OCI-LY7 (cell line): ENCODE measurements at regions not wholly inside any gene's neighbourhood (a gene's known extent, or its start where the extent isn't known, plus 50 kb on each side); places are given as distances from the start of the nearest gene placed in this dataset.

Source experiments
- BruUV-seq: library from RNA; stranded (reverse); fragments of 400-500 nt; replicated peaks from 2 replicates; lab custom pipeline; 2021; lab: Mats Ljungman, UMichigan
- CTCF ChIA-PET: fragments of 300-600 bp; sonication (Branson Sonifier 250); formaldehyde crosslinking; loops from one replicate; lab custom pipeline; 2022; ENCODE audit warnings: antibody characterized with exemption; ENCODE audit not compliant: unreplicated experiment; lab: Charles Lee
- POLR2A ChIA-PET: fragments of 300-600 bp; sonication (Branson Sonifier 250); formaldehyde crosslinking; loops from one replicate; lab custom pipeline; 2022; ENCODE audit warnings: antibody characterized with exemption; lab: Charles Lee
- DNase-seq: peaks from one replicate; pipeline ENCODE4 v3.0.0-alpha.2; 2015; ENCODE audit warnings: low spot score
- H2AFZ ChIP-seq: fragments of 200-600 bp; sonication (generic), shearing (Covaris generic); 2 replicates; pipeline ENCODE4 v1.6.1; 2014; ENCODE audit warnings: mild to moderate bottlenecking, antibody characterized with exemption, low read length, moderate library complexity
- H3K27ac ChIP-seq: fragments of 200-600 bp; sonication (generic); 2 replicates; pipeline ENCODE4 v1.5.1; 2014; ENCODE audit warnings: mixed run types, low read depth, mild to moderate bottlenecking, moderate library complexity, low read length, inconsistent platforms; ENCODE audit not compliant: poor library complexity, severe bottlenecking
- H3K36me3 ChIP-seq: fragments of 200-600 bp; sonication (generic); 2 replicates; pipeline ENCODE4 v1.6.1; 2014; ENCODE audit warnings: mild to moderate bottlenecking, antibody characterized with exemption, low read length, moderate library complexity, mixed read lengths; ENCODE audit not compliant: insufficient read depth
- H3K4me1 ChIP-seq: fragments of 200-600 bp; sonication (generic); 2 replicates; pipeline ENCODE4 v1.5.1; 2014; ENCODE audit warnings: mild to moderate bottlenecking, low read length; ENCODE audit not compliant: insufficient read depth, poor library complexity, severe bottlenecking
- H3K4me2 ChIP-seq: fragments of 200-600 bp; sonication (generic); 2 replicates; pipeline ENCODE4 v1.6.1; 2014; ENCODE audit warnings: mild to moderate bottlenecking, low read length
- H3K4me3 ChIP-seq: fragments of 200-600 bp; sonication (generic); 2 replicates; pipeline ENCODE4 v1.5.1; 2014; ENCODE audit warnings: mild to moderate bottlenecking, low read depth, low read length; ENCODE audit not compliant: poor library complexity, severe bottlenecking
- H3K79me2 ChIP-seq: fragments of 200-600 bp; sonication (generic); 2 replicates; pipeline ENCODE4 v1.6.1; 2016; ENCODE audit warnings: low read depth, mild to moderate bottlenecking, low read length, moderate library complexity, mixed read lengths; ENCODE audit not compliant: insufficient read depth
- H3K9me2 ChIP-seq: fragments of 200-600 bp; sonication (generic); 2 replicates; pipeline ENCODE4 v1.6.1; 2016; ENCODE audit warnings: mild to moderate bottlenecking, low read length, mixed read lengths; ENCODE audit not compliant: insufficient read depth
- H3K9me3 ChIP-seq: fragments of 200-600 bp; sonication (generic); 2 replicates; pipeline ENCODE4 v1.6.1; 2014; ENCODE audit warnings: mild to moderate bottlenecking, mixed run types, low read length, mixed read lengths
- H4K20me1 ChIP-seq: fragments of 200-600 bp; sonication (generic); 2 replicates; pipeline ENCODE4 v1.6.1; 2014; ENCODE audit warnings: mild to moderate bottlenecking, antibody characterized with exemption, low read length, moderate library complexity, mixed read lengths; ENCODE audit not compliant: insufficient read depth
- EZH2phosphoT487 ChIP-seq: fragments of 200-600 bp; sonication (generic); IDR thresholded peaks from 2 replicates; pipeline ENCODE4 v1.6.1; 2018; ENCODE audit warnings: low read depth, borderline replicate concordance, mild to moderate bottlenecking, mixed run types, antibody characterized with exemption, low read length, moderate library complexity, mixed read lengths
- intact Hi-C: fragments of 100-400 bp; cut with micrococcal nuclease; formaldehyde crosslinking; loops from one replicate; pipeline ENCODE4 v1.10.0; 2022; ENCODE audit not compliant: unreplicated experiment
- TF ChIP-seq, protein P1 (sequence below): fragments of 200-600 bp; sonication (generic); conservative IDR thresholded peaks from 2 replicates; pipeline ENCODE4 v1.5.1; 2014; ENCODE audit warnings: mild to moderate bottlenecking, antibody characterized with exemption, low read length, moderate library complexity, mixed read lengths

DNA sequence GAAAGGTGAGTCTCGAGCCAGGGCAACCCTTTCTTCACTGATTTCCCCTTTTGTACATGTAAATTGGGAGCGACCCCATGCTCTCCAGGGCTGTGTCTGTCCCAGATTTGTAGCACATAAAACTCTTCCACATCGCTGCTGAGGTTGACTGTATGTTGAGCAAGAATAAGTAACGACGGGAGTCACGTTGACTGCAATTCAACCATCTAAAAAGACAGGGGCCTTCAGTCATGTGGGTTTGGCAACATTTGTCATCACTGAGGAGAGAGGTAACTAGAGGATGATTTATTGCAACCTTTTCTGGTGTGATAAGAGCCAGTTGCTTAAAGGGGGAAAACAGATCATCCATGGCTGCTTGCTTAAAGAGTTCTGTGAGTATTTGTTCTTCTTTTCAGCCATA is 159.4 kb upstream of the SULF2 start:
- TF ChIP-seq, protein P1, sequence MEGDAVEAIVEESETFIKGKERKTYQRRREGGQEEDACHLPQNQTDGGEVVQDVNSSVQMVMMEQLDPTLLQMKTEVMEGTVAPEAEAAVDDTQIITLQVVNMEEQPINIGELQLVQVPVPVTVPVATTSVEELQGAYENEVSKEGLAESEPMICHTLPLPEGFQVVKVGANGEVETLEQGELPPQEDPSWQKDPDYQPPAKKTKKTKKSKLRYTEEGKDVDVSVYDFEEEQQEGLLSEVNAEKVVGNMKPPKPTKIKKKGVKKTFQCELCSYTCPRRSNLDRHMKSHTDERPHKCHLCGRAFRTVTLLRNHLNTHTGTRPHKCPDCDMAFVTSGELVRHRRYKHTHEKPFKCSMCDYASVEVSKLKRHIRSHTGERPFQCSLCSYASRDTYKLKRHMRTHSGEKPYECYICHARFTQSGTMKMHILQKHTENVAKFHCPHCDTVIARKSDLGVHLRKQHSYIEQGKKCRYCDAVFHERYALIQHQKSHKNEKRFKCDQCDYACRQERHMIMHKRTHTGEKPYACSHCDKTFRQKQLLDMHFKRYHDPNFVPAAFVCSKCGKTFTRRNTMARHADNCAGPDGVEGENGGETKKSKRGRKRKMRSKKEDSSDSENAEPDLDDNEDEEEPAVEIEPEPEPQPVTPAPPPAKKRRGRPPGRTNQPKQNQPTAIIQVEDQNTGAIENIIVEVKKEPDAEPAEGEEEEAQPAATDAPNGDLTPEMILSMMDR: no peak
- no peak for TF ChIP-seq EZH2phosphoT487
- Histone ChIP-seq H3K36me3 (no peaks in the 10 kb centered on the region), H2AFZ (no peak overlapping the region), H3K27ac (no peak overlapping the region), H3K9me3 (no peaks in the 10 kb centered on the region), H3K4me3 (no peak overlapping the region), H4K20me1 (no peaks in the 10 kb centered on the region), H3K9me2 (no peaks in the 10 kb centered on the region), H3K4me1 (peaks cover 3% of the 10 kb centered on the region), H3K79me2 (no peaks in the 10 kb centered on the region), H3K4me2 (no peak overlapping the region)
- CTCF ChIA-PET: no interaction called here
- intact Hi-C loops: no loop called here
- no TSS peak for BruUV-seq
- POLR2A ChIA-PET: no interaction called here
- DNase-seq: no peak

DNA sequence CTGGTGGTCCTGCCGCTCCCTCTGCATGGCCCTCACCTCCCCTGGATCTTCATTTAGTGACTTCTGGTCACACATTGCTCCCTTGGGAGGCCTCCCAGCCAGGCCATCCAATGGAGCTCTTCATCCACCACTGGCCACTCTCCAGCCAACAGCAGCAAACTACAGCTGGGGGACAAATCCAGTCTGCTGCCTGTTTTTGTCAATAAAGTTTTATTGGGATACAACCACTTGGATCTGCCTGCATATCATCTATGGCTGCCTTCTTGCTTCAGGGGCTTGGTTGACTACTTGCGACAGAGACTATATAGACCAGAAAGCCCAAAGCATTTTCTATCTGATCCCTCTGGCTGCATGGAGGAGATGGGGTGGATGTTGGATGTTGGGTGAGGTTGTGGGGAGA is 156.6 kb upstream of the SULF2 start:
- H3K9me3 ChIP-seq: no peaks in the 10 kb centered on the region
- intact Hi-C loops: no loop called here
- DNase-seq: no peak
- H3K4me3 ChIP-seq: no peak overlapping the region
- no peak for TF ChIP-seq EZH2phosphoT487
- TF ChIP-seq, protein P1: no peak
- H3K9me2 ChIP-seq: no peaks in the 10 kb centered on the region
- no peaks in the 10 kb centered on the region for H4K20me1 ChIP-seq
- no TSS peak for BruUV-seq
- H3K4me1 ChIP-seq: peaks cover under 1% of the 10 kb centered on the region
- ChIA-PET CTCF (no interaction called here), POLR2A (no interaction called here)
- no peak overlapping the region for H3K27ac ChIP-seq
- no peaks in the 10 kb centered on the region for H3K79me2 ChIP-seq
- no peak overlapping the region for H2AFZ ChIP-seq
- H3K4me2 ChIP-seq: no peak overlapping the region
- no peaks in the 10 kb centered on the region for H3K36me3 ChIP-seq

DNA sequence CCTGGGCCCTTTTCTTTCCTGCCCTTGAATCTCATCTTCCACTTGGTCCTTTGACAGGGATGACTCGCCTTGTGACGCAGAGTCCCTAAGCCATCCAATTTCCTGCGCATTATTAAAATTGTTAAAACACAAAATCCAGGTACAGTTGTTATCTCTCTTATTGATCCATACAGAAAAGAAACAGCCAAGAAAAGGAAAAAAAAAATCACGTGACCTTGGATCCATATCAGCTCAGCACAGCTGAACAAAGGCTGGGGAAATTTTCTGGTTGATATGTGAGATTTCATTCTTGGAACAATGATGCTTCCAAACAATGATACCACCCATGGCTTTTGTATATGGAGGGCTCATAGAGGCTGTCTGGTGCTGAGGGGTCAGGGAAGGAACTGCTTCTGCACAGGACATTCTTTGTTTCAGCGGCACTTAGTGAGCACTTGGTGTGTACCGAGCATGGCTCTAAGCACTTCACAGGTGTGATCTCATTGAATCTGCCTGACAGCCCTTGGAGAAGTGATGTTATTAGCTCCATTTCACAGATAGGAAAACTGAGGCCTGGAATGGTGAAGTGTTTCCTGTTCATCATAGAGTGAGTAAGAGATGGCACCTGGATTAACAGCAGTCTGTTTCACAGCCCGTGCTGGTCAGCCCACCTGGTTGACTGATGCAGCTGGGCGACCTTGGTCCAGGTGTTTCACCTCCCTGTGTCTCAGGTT is 155.0 kb upstream of the SULF2 start:
- H3K27ac ChIP-seq: no peak overlapping the region
- H3K36me3 ChIP-seq: no peaks in the 10 kb centered on the region
- ChIA-PET CTCF (no interaction called here), POLR2A (no interaction called here)
- no peak overlapping the region for H3K4me2 ChIP-seq
- TF ChIP-seq, protein P1: no peak
- TF ChIP-seq EZH2phosphoT487: no peak
- no peaks in the 10 kb centered on the region for H4K20me1 ChIP-seq
- H3K4me1 ChIP-seq: no peaks in the 10 kb centered on the region
- intact Hi-C loops: no loop called here
- no peak overlapping the region for H2AFZ ChIP-seq
- no peaks in the 10 kb centered on the region for H3K79me2 ChIP-seq
- no peaks in the 10 kb centered on the region for H3K9me3 ChIP-seq
- no peak overlapping the region for H3K4me3 ChIP-seq
- no peaks in the 10 kb centered on the region for H3K9me2 ChIP-seq
- no peak for DNase-seq
- BruUV-seq: no TSS peak
